Gastroesophageal sphincter (tissue), 3 donors: ENCODE measurements at regions not wholly inside any gene's neighbourhood (a gene's known extent, or its start where the extent isn't known, plus 50 kb on each side); places are given as distances from the start of the nearest gene placed in this dataset.
"Not testable (repeated sequence)": the region's sequence is repeated elsewhere in the genome, so short reads cannot be mapped to it uniquely, and the experiment has no call there.

ENCODE experiments used
- CTCF ChIP-seq, 4 experiments: fragments of 200-600 bp in 2 of 4; fragments of 450-650 bp in 2 of 4; sonication (generic) in 1 of 4; IDR thresholded peaks; one replicate each; pipeline ENCODE4 v1.5.1; 2017 to 2019; ENCODE audit warnings: antibody characterized with exemption in 4 of 4, mild to moderate bottlenecking in 2 of 4, moderate library complexity in 2 of 4
- EP300 ChIP-seq: sonication (generic); formaldehyde crosslinking; IDR thresholded peaks from one replicate; pipeline ENCODE4 v1.6.1; 2017; ENCODE audit warnings: antibody characterized with exemption, mild to moderate bottlenecking
- POLR2A ChIP-seq, 2 donors: fragments of 450-650 bp; IDR thresholded peaks; one replicate each; pipeline ENCODE4 v1.6.1; 2017; ENCODE audit warnings: antibody characterized with exemption in 2 of 2, mild to moderate bottlenecking in 2 of 2, moderate library complexity in 1 of 2
- POLR2AphosphoS5 ChIP-seq: sonication (generic); formaldehyde crosslinking; IDR thresholded peaks from one replicate; pipeline ENCODE4 v1.6.1; 2017; ENCODE audit warnings: antibody characterized with exemption

- TF ChIP-seq CTCF (IDR thresholded peaks at IDR 0.05); POLR2AphosphoS5; POLR2A (IDR thresholded peaks at IDR 0.05); EP300: not testable (repeated sequence)
Measured at GRCh38 chr9:22980429-22980828, 533.8 kb downstream of the DMRTA1 start.
